Hematopoietic multipotent progenitor cell treated with erythropoietin and hydrocortisone succinate and interleukin-3 and kit ligand, for 15 days (in vitro differentiated cells): ENCODE measurements at regions not wholly inside any gene's neighbourhood (a gene's known extent, or its start where the extent isn't known, plus 50 kb on each side); places are given as distances from the start of the nearest gene placed in this dataset.
"Not testable (repeated sequence)": the region's sequence is repeated elsewhere in the genome, so short reads cannot be mapped to it uniquely, and the experiment has no call there.

ENCODE experiments used
- DNase-seq: peaks from one replicate; pipeline ENCODE4 v3.0.0-alpha.2; 2015; ENCODE audit warnings: low spot score

- no peak for DNase-seq
Observed at GRCh38 chr16:60681043-60681442, 1355.2 kb downstream of the CDH8 start.

DNA sequence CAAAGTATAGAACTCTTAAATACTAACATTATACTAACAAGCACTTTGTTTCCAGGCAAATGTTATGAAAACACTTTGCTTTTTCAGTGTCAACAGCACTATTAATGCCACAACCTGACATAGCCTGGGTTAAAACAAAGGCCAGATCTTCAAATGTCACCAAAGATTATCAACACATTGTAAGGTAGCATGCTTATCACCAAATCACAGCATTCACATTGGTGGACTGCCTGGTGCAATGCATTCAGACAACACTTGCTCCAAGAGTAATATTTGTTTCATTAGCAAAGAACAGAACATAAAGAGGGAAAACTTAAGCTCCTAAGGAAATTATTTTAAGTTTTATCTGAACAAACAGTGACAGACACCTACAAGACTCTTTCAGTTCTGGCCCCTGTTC lies 1361.2 kb downstream of the CDH8 start:
- DNase-seq = no peak

DNA sequence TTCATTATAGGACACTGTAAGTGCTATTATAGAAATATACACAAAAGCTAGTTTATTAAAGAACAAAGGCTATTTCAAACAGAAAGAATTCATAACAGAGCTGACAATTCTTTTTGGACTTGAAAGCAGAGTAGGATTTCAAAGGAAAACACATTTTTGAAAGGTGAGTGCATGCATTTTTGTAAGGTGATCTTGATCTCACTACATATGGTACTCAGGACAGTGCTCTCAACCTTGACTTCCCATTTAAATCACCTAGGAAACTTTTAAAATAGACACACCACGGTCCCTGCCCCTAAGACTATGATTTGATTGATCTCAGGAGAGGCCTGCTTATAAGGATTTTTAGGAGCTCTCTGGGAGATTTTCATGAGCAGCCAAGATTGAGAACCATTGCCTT lies 1362.0 kb downstream of the CDH8 start:
- no peak for DNase-seq

GRCh38 chr16:60655514-60656153 lies 1380.6 kb downstream of the CDH8 start:
- DNase-seq = no peak

DNA sequence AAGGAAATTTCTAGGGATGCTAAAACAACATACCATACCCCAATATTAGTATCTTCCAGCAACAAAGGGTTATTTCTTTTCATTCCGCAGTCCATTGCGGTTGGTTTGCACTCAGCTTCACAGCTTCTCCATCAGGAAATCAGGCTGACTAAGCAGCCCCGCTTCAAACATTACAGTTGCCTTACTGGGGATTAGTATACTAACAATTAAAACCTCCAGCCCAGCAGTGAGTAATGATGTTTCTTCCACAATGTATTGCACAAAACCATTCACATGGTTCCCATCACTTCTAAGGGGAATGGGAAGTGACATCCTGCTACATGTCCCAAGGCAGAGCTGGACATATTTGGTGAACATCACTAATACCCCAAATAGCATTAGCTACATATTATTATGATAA lies 1384.9 kb downstream of the CDH8 start:
- DNase-seq = no peak

DNA sequence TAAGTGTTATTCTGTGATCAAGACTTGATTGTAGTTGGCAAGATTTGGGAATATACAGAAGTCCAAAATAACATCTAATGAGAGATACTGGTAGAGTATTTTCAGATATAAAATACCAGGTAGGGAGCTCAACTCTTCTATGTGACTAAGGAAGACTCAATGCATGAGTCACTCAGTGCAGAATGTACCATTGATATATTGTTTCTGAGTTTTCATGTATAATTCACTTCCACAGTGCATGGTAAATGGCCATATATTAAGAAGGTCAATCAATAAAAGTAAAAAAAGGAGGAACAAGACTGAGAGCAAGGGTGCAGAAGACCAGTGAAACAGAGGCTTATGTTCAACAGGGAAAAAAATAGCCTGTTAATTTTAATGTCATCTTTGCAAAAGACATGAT lies 1387.9 kb downstream of the CDH8 start:
- DNase-seq = no peak

DNA sequence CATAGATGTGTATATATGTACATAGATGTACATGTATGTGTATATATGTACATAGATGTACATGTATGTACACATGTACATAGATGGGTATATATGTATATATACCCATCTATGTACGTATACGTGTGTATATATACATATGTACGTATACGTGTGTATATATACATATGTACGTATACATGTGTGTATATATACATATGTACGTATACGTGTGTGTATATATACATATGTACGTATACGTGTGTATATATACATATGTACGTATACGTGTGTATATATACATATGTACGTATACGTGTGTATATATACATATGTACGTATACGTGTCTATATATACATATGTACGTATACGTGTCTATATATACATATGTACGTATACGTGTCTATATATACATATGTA lies 1388.8 kb downstream of the CDH8 start:
- DNase-seq = not testable (repeated sequence)

- no peak for DNase-seq
Observed at GRCh38 chr16:60646631-60647030, 1389.6 kb downstream of the CDH8 start.

DNA sequence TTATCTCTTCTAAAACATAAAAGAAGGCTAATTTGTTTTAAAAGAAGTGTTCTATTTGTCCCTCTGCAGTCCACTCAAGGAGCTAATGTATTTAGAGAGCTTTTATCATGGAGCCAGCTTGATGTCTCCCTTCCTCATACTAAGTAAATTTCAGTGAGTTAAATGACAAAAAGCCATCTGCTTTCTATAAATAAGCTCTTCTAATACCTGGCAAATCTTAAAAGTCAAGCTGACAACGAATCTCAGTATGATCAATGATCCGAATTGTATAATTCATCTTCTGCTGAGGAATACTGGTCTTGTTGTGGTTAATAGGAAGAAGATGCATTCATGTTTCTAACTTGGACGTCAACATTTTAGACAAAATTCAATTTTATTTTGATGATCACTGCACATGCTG lies 1390.7 kb downstream of the CDH8 start:
- no peak for DNase-seq

GRCh38 chr16:60642956-60643355 lies 1393.3 kb downstream of the CDH8 start:
- DNase-seq = no peak

- DNase-seq = no peak
Observed at GRCh38 chr16:60641067-60641665, 1395.1 kb downstream of the CDH8 start.

DNA sequence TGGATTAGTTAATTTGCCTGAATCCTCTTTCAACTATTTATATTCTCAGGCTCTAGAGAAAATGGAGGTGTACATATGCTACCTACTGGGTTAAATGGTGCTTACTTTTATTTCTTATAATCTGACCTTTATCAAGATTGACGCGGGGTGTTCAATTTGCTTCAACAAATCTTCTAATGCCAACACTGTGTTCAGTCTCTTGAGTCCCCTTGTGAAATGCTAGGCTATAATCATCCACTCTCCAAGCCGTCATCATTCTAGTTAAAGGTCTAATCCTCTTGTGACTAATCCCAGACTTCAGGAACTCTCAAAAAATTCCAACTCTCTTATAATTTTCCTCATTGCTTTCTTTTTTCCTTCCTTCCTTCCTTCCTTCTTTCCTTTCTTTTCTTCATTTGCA lies 1396.2 kb downstream of the CDH8 start:
- DNase-seq = no peak

GRCh38 chr16:60636636-60637035 lies 1399.6 kb downstream of the CDH8 start:
- DNase-seq = not testable (repeated sequence)

GRCh38 chr16:60636117-60636516 lies 1400.1 kb downstream of the CDH8 start:
- no peak for DNase-seq

DNA sequence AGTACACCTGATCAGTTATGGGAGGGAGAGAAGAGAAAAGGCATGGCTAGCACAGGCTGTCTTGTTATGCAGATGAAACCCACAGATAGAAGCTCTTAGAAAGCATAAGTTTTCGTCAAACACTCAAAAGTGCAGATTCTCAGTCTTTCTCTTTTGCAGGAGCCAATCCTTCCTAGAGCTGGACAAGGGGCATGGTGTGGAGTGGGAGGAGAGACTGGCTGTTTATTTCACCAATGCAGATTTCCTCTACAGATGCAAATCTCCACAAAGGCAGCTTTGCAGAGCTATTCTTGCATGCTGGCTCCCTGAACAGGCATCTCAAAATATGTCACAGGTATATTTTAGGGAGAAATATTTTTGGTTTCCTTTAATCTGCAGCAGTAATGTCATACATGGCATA lies 1400.7 kb downstream of the CDH8 start:
- no peak for DNase-seq

- no peak for DNase-seq
Observed at GRCh38 chr16:60611844-60612243, 1424.4 kb downstream of the CDH8 start.

GRCh38 chr16:60608971-60609370 lies 1427.3 kb downstream of the CDH8 start:
- no peak for DNase-seq

DNA sequence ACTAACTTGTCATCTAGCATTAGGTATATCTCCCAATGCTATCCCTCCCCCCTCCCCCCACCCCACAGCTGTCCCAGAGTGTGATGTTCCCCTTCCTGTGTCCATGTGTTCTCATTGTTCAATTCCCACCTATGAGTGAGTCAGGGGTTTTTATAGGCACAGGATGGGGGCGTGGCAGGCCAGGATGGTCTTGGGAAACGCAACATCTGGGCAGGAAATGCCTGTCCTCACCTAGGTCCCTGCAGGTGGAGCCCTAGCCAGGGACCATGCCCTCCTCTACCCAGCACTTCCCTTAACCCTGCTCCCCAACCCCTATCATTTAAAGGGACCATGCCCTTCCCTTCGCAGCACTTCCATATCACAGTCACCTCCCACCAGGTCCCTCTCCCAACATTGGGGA lies 1430.6 kb downstream of the CDH8 start:
- not testable (repeated sequence) for DNase-seq

- DNase-seq = no peak
Observed at GRCh38 chr16:60605176-60605575, 1431.1 kb downstream of the CDH8 start.

GRCh38 chr16:60586493-60586892 lies 1449.7 kb downstream of the CDH8 start:
- DNase-seq = no peak

DNA sequence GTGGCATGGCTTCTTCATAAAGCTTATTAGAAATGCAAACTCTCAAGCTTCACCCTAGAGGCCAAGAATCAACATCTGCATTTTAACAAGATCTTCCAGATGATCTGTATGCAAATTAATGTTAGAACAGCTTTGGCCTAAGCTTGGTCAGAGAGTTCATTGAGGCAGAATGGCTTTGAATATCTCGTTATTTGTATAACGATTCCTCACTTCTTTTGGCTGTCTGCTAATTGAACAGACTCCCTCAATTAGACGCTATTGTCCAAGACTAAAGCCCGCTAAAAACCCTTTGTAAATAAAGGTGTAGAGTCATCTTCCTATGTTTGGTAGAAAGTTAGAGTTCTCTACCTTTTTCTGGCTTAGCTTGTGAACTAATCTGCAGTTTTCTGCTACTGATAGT lies 1453.7 kb downstream of the CDH8 start:
- DNase-seq = no peak

GRCh38 chr16:60566901-60567300 lies 1469.3 kb downstream of the CDH8 start:
- DNase-seq = no peak

DNA sequence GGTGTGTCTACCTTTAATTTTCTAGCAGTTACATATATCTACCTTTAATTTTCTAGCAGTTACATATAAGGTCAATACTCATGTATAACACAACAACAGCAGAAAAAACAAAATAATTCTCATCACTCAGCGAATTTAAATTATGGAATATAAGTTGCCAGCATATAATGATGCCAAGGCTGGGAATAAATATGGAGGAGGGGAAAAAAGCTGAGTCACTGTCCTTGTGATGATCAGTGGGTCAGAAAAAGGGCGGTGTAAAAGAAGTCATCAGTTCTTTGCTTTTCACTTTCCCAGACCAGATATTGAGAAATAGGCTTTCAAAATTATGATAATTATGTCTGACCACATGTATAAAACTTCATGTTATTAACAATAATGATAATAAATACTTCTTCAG lies 1471.7 kb downstream of the CDH8 start:
- no peak for DNase-seq

DNA sequence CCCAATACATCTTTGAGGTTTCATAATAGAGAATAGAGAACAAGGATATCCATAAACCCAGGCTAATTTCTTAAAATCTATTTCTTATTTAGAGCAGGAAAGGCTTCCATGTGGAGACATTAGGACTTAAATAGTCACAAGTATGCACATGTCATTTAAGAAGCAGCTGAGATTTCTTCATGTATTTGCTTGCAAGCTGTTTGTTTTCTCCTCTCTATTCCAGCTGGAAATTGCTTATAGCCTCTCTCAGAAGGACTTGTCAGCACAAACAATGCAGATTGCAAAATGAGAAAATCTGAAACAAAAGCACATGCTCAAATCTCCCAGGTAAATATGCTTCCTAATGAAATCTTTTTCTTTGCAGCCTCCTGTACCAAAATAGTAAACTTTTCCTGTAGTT lies 1473.1 kb downstream of the CDH8 start:
- DNase-seq = no peak
